ENCODE measurements at regions not wholly inside any gene's neighbourhood (a gene's known extent, or its start where the extent isn't known, plus 50 kb on each side); places are given as distances from the start of the nearest gene placed in this dataset.

DNA sequence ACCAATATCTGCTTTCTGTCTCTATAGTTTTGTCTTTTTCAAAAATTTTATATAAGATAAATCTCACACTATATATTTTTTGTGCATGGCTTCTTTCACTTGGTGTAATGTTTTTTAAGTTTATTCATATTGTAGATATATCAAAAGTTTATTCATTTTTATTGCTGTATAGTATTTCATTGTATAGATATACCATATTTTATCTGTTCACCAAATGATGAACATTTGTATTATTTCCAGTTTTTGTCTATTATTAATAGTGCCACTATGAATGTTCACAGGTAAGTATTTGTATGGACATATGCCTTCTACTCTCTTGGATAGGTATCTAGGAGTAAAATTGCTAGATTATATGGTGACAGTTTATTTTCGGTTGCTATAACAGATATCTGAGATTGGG is 289.5 kb upstream of the CITED2 start:
- in situ Hi-C loops (cut with MboI; ENCODE audit: low pct_unique_long_range_greater_than_20kb, low sequenced_read_pairs, unreplicated experiment) = no loop called here
- TF ChIP-seq, protein P1, sequence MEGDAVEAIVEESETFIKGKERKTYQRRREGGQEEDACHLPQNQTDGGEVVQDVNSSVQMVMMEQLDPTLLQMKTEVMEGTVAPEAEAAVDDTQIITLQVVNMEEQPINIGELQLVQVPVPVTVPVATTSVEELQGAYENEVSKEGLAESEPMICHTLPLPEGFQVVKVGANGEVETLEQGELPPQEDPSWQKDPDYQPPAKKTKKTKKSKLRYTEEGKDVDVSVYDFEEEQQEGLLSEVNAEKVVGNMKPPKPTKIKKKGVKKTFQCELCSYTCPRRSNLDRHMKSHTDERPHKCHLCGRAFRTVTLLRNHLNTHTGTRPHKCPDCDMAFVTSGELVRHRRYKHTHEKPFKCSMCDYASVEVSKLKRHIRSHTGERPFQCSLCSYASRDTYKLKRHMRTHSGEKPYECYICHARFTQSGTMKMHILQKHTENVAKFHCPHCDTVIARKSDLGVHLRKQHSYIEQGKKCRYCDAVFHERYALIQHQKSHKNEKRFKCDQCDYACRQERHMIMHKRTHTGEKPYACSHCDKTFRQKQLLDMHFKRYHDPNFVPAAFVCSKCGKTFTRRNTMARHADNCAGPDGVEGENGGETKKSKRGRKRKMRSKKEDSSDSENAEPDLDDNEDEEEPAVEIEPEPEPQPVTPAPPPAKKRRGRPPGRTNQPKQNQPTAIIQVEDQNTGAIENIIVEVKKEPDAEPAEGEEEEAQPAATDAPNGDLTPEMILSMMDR (IDR thresholded peaks at IDR 0.05; ENCODE audit: extremely low read depth, insufficient read depth, missing control alignments) = no peak
- no peak for DNase-seq (ENCODE audit: low spot score)

DNA sequence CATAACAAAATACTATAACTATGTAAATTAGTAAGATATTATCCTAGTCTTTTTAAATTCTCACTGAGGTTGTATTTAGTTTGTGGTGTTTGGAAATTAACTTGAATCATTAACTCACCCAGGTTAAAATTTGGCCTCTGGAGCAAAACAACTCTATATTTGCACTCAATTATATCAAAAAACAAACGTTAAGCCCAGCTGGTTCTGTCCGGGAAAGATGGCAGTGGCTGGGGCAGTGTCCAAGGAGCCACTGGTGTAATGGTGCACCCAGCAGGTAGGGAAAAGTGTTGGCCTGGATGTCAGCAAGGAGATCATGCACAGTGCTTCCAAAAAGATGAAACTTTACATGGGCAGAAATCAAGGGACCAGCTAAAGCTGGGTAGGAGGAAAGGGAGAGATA is 285.3 kb upstream of the CITED2 start:
- in situ Hi-C loops (cut with MboI; ENCODE audit: low pct_unique_long_range_greater_than_20kb, low sequenced_read_pairs, unreplicated experiment) = no loop called here
- TF ChIP-seq, protein P1 (IDR thresholded peaks at IDR 0.05; ENCODE audit: extremely low read depth, insufficient read depth, missing control alignments) = no peak
- no peak for DNase-seq (ENCODE audit: low spot score)

DNA sequence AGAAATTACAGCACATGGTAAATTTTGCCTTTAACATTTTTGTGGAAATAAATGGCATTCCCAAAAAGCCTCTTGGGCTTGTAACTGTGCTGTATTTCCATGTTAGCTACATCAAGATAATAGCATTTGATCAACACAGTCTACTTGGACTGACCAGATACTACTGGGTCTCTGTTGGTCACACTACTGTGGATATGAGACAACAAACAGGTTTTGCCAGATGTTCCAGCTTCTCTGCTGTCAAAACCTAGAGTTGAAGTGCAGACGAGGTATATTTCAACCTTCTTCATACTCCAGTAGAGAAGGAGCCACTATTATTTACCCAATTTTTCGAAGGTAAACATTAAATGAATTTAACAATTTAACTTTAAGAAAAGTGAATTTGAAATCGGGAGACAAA is 284.7 kb upstream of the CITED2 start:
- DNase-seq (ENCODE audit: low spot score) = no peak
- in situ Hi-C loops (cut with MboI; ENCODE audit: low pct_unique_long_range_greater_than_20kb, low sequenced_read_pairs, unreplicated experiment) = no loop called here
- TF ChIP-seq, protein P1 (IDR thresholded peaks at IDR 0.05; ENCODE audit: extremely low read depth, insufficient read depth, missing control alignments) = no peak

DNA sequence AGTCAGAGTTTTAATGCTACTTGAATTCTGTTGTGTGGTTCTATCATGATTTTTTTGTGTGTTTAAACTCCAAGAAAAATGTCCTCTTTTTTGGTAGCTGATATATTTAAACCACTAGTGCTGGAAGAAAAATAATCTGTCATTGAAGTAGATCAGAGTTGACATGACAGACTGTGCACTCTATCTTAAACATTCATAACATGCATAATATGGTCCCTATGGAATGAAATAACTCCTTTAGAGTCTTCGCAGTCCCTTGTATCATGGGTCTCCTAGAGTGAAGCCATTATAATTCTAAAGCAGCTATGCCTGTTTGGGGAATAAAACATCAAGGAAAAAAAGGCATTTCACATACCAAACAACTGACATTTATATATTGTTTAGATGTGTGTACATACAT is 282.7 kb upstream of the CITED2 start:
- in situ Hi-C loops (cut with MboI; ENCODE audit: low pct_unique_long_range_greater_than_20kb, low sequenced_read_pairs, unreplicated experiment) = no loop called here
- DNase-seq (ENCODE audit: low spot score) = no peak
- TF ChIP-seq, protein P1 (IDR thresholded peaks at IDR 0.05; ENCODE audit: extremely low read depth, insufficient read depth, missing control alignments) = no peak

DNA sequence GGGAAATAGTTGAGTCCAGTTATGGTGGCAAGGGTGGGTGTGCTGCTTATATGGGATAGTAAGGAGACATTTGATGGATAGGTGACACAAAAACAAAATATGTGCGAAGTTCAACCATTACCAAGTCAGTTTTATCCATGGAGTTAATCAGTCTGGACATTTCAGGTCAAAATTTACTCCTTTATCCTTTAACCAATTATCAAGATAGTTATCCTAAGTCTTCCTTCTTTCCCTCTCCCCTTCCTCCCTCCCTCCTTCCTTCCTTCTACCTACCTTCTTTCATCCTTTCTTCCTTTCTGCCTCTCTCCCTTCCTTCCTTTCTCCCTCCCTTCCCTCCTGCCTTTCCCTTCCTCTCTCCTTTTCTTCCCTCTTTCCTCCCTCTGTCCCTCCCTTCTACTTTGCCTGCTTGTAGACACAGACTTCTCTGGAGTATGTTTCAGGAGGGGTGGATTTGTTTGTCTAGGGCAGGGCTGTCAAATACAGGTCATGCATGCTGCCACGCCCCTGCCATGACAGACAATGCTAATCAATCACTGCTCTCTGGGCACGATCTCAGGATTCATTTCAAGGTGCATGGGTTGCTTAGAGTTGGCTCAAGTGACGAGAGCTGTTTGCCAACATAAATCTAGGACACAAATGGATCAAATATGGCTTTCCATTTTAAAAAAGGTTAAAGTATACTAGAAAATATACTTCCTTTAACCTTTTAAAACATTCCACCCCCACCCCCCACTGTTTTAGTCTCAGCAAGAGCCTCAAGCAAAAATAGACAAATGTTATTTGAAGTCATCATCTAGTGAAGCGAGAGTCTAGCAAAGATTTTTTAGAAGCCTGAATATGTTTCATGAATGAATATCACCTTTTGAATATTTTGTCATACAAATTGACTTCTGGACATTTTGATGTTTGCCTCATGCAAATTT is 281.6 kb upstream of the CITED2 start:
- DNase-seq (ENCODE audit: low spot score) = no peak
- in situ Hi-C loops (cut with MboI; ENCODE audit: low pct_unique_long_range_greater_than_20kb, low sequenced_read_pairs, unreplicated experiment) = no loop called here
- TF ChIP-seq, protein P1 (IDR thresholded peaks at IDR 0.05; ENCODE audit: extremely low read depth, insufficient read depth, missing control alignments) = no peak

DNA sequence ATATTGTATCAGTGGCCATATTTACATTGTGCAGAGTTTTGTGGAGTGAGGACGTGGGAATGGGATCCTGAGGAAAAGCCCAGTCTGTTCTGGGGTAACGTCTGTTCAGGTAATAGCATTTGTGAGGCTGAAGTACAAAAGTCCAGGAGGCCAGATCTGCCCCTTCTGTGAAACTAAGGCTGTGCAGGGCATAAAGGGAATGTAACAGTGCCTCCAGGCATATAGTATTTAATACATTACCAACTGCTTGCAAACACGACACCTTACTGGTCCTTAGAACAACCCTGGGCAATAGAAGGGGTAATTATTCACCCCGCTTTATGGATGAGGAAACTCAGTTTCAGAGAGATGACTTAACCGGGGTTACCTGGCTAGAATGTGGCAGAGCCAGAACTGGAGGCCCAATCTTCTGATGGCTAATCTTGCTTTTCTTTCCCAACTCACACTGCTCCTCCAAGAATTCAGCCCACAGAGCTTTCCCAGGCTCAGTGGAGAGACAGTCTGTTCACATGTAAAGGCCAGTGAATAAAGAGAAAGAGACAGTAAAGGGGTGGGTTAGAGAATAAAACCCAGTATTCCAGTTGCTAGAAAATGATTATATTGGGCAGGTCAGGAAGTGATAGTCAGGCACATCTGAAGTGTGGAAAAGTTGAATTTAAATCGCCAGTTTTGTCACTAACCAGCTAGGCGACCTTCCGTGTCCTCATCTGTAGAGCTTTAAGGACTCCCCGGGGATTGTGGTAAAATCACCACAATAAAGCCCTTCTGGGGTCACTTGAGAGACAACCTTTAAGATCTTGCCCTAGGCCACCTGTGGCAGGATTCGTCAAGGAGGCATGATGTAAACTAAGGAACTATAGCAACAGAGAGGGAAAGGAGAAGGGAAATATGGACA is 280.7 kb upstream of the CITED2 start:
- TF ChIP-seq, protein P1 (IDR thresholded peaks at IDR 0.05; ENCODE audit: extremely low read depth, insufficient read depth, missing control alignments) = no peak
- in situ Hi-C loops (cut with MboI; ENCODE audit: low pct_unique_long_range_greater_than_20kb, low sequenced_read_pairs, unreplicated experiment) = no loop called here
- DNase-seq (ENCODE audit: low spot score) = no peak
